DOHH2 (cell line): ENCODE measurements at regions not wholly inside any gene's neighbourhood (a gene's known extent, or its start where the extent isn't known, plus 50 kb on each side); places are given as distances from the start of the nearest gene placed in this dataset.

Experiments
- EZH2phosphoT487 ChIP-seq: fragments of 200-600 bp; sonication (generic); IDR thresholded peaks from 2 replicates; pipeline ENCODE4 v1.6.1; 2017; ENCODE audit warnings: borderline replicate concordance, mild to moderate bottlenecking, antibody characterized with exemption, low read length, moderate library complexity, mixed read lengths
- TF ChIP-seq, protein P1 (sequence below): fragments of 200-600 bp; sonication (generic); IDR thresholded peaks from one replicate; pipeline ENCODE4 v1.5.1; 2014; ENCODE audit warnings: antibody characterized with exemption, mild to moderate bottlenecking, low read depth, low read length; ENCODE audit not compliant: poor library complexity, severe bottlenecking

GRCh38 chrX:138411048-138411447, 300.5 kb downstream of the FGF13 start:
- TF ChIP-seq, protein P1, sequence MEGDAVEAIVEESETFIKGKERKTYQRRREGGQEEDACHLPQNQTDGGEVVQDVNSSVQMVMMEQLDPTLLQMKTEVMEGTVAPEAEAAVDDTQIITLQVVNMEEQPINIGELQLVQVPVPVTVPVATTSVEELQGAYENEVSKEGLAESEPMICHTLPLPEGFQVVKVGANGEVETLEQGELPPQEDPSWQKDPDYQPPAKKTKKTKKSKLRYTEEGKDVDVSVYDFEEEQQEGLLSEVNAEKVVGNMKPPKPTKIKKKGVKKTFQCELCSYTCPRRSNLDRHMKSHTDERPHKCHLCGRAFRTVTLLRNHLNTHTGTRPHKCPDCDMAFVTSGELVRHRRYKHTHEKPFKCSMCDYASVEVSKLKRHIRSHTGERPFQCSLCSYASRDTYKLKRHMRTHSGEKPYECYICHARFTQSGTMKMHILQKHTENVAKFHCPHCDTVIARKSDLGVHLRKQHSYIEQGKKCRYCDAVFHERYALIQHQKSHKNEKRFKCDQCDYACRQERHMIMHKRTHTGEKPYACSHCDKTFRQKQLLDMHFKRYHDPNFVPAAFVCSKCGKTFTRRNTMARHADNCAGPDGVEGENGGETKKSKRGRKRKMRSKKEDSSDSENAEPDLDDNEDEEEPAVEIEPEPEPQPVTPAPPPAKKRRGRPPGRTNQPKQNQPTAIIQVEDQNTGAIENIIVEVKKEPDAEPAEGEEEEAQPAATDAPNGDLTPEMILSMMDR: no peak
- no peak for TF ChIP-seq EZH2phosphoT487
